ENCODE measurements at regions not wholly inside any gene's neighbourhood (a gene's known extent, or its start where the extent isn't known, plus 50 kb on each side); places are given as distances from the start of the nearest gene placed in this dataset.

- no peak for TF ChIP-seq CTCF (IDR thresholded peaks at IDR 0.05)
- no peak for TF ChIP-seq PBX3 (IDR thresholded peaks at IDR 0.05)
- TF ChIP-seq MAX (IDR thresholded peaks at IDR 0.05; ENCODE audit: low read depth) = no peak
- TF ChIP-seq NRF1 (IDR thresholded peaks at IDR 0.05; ENCODE audit: low read depth, low read length) = no peak
- no peak for TF ChIP-seq SMC3 (IDR thresholded peaks at IDR 0.05; ENCODE audit: low read depth, low read length)
- TF ChIP-seq POLR2AphosphoS5 (IDR thresholded peaks at IDR 0.05; ENCODE audit: low read depth, low read length) = no peak
Measured at GRCh38 chr6:95288251-95288650, 289.1 kb upstream of the MANEA start.
